SK-N-SH (cell line): ENCODE measurements at regions not wholly inside any gene's neighbourhood (a gene's known extent, or its start where the extent isn't known, plus 50 kb on each side); places are given as distances from the start of the nearest gene placed in this dataset.

ENCODE experiments used
- ELF1 ChIP-seq: IDR thresholded peaks from 2 replicates; pipeline ENCODE4 v1.4.0; 2012
- GATA2 ChIP-seq: sonication (generic); formaldehyde crosslinking; IDR thresholded peaks from 2 replicates; pipeline ENCODE4 v1.5.0; 2020; ENCODE audit warnings: mild to moderate bottlenecking, missing genetic modification reagents
- JUND ChIP-seq: IDR thresholded peaks from 2 replicates; pipeline ENCODE4 v1.4.0; 2012
- TF ChIP-seq, protein P1 (sequence below): IDR thresholded peaks from 2 replicates; pipeline ENCODE4 v1.4.0; 2012; ENCODE audit warnings: low read depth, borderline replicate concordance
- TF ChIP-seq, protein P2 (sequence below): IDR thresholded peaks from 2 replicates; pipeline ENCODE4 v1.6.1; 2012; ENCODE audit warnings: mild to moderate bottlenecking, low read depth, low read length, moderate library complexity
- TF ChIP-seq, protein P3 (sequence below): fragments of 200-600 bp; sonication (generic); IDR thresholded peaks from 2 replicates; pipeline ENCODE4 v1.6.1; 2017; ENCODE audit warnings: antibody characterized with exemption, mild to moderate bottlenecking, moderate library complexity

DNA sequence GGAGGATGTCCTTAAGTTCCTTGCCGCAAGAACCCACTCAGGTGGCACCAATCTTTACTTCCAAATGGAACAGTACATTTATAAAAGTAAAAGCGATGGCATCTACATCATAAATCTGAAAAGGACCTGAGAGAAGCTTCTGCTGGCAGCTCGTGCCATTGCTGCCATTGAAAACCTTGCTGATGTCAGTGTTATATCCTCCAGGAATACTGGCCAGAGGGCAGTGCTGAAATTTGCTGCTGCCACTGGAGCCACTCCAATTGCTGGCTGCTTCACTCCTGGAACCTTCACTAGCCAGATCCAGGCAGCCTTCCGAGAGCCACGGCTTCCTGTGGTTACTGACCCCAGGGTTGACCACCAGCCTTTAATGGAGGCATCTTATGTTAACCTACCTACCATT lies 191.7 kb downstream of the TRIM27 start:
- no peak for TF ChIP-seq ELF1
- TF ChIP-seq GATA2 (CRISPR knock-in tag) = no peak
- TF ChIP-seq, protein P1, sequence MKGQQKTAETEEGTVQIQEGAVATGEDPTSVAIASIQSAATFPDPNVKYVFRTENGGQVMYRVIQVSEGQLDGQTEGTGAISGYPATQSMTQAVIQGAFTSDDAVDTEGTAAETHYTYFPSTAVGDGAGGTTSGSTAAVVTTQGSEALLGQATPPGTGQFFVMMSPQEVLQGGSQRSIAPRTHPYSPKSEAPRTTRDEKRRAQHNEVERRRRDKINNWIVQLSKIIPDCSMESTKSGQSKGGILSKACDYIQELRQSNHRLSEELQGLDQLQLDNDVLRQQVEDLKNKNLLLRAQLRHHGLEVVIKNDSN = no peak
- TF ChIP-seq JUND = no peak
- TF ChIP-seq, protein P2, sequence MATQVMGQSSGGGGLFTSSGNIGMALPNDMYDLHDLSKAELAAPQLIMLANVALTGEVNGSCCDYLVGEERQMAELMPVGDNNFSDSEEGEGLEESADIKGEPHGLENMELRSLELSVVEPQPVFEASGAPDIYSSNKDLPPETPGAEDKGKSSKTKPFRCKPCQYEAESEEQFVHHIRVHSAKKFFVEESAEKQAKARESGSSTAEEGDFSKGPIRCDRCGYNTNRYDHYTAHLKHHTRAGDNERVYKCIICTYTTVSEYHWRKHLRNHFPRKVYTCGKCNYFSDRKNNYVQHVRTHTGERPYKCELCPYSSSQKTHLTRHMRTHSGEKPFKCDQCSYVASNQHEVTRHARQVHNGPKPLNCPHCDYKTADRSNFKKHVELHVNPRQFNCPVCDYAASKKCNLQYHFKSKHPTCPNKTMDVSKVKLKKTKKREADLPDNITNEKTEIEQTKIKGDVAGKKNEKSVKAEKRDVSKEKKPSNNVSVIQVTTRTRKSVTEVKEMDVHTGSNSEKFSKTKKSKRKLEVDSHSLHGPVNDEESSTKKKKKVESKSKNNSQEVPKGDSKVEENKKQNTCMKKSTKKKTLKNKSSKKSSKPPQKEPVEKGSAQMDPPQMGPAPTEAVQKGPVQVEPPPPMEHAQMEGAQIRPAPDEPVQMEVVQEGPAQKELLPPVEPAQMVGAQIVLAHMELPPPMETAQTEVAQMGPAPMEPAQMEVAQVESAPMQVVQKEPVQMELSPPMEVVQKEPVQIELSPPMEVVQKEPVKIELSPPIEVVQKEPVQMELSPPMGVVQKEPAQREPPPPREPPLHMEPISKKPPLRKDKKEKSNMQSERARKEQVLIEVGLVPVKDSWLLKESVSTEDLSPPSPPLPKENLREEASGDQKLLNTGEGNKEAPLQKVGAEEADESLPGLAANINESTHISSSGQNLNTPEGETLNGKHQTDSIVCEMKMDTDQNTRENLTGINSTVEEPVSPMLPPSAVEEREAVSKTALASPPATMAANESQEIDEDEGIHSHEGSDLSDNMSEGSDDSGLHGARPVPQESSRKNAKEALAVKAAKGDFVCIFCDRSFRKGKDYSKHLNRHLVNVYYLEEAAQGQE = 0 out of 2 replicates have a peak, but pooled peaks have one; percentile 38
- TF ChIP-seq, protein P3, sequence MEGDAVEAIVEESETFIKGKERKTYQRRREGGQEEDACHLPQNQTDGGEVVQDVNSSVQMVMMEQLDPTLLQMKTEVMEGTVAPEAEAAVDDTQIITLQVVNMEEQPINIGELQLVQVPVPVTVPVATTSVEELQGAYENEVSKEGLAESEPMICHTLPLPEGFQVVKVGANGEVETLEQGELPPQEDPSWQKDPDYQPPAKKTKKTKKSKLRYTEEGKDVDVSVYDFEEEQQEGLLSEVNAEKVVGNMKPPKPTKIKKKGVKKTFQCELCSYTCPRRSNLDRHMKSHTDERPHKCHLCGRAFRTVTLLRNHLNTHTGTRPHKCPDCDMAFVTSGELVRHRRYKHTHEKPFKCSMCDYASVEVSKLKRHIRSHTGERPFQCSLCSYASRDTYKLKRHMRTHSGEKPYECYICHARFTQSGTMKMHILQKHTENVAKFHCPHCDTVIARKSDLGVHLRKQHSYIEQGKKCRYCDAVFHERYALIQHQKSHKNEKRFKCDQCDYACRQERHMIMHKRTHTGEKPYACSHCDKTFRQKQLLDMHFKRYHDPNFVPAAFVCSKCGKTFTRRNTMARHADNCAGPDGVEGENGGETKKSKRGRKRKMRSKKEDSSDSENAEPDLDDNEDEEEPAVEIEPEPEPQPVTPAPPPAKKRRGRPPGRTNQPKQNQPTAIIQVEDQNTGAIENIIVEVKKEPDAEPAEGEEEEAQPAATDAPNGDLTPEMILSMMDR = no peak
